Neuronal stem cell (in vitro differentiated cells): ENCODE measurements at regions not wholly inside any gene's neighbourhood (a gene's known extent, or its start where the extent isn't known, plus 50 kb on each side); places are given as distances from the start of the nearest gene placed in this dataset.
"Not testable (repeated sequence)": the region's sequence is repeated elsewhere in the genome, so short reads cannot be mapped to it uniquely, and the experiment has no call there.

Experiments used
- DNase-seq: peaks from one replicate; pipeline ENCODE4 v3.0.0-alpha.2; 2013; ENCODE audit warnings: low spot score
- H2AFZ ChIP-seq: one replicate; pipeline ENCODE4 v1.6.1; 2013; ENCODE audit warnings: mild to moderate bottlenecking, low read length, inconsistent platforms
- H2AK5ac ChIP-seq: 2 replicates; pipeline ENCODE4 v1.6.1; 2013; ENCODE audit warnings: low read depth, mild to moderate bottlenecking, inconsistent platforms, low read length, moderate library complexity, mixed read lengths
- H2BK120ac ChIP-seq: 2 replicates; pipeline ENCODE4 v1.6.1; 2013; ENCODE audit warnings: low read depth, mild to moderate bottlenecking, inconsistent platforms, low read length, moderate library complexity, mixed read lengths
- H2BK12ac ChIP-seq: one replicate; pipeline ENCODE4 v1.6.1; 2013; ENCODE audit warnings: low read length, inconsistent platforms
- H2BK15ac ChIP-seq: 2 replicates; pipeline ENCODE4 v1.6.1; 2013; ENCODE audit warnings: mild to moderate bottlenecking, low read length, inconsistent platforms, mixed read lengths
- H2BK5ac ChIP-seq: one replicate; pipeline ENCODE4 v1.6.1; 2013; ENCODE audit warnings: inconsistent platforms, mild to moderate bottlenecking, low read length, moderate library complexity
- H3K14ac ChIP-seq: one replicate; pipeline ENCODE4 v1.6.1; 2013; ENCODE audit warnings: low read length, inconsistent platforms
- H3K18ac ChIP-seq: 2 replicates; pipeline ENCODE4 v1.6.1; 2013; ENCODE audit warnings: low read length, inconsistent platforms
- H3K23ac ChIP-seq: 2 replicates; pipeline ENCODE4 v1.6.1; 2013; ENCODE audit warnings: low read depth, mild to moderate bottlenecking, mixed read lengths, low read length, inconsistent platforms; ENCODE audit not compliant: poor library complexity
- H3K27ac ChIP-seq: replicated peaks from 3 replicates; pipeline ENCODE4 v1.5.1; 2013; ENCODE audit warnings: low read length, inconsistent platforms
- H3K27me3 ChIP-seq, 3 experiments: 2 replicates each; pipeline ENCODE4 v1.6.1; 2013; ENCODE audit warnings: low read length in 3 of 3, mild to moderate bottlenecking in 2 of 3, inconsistent platforms in 1 of 3, low read depth in 1 of 3, mixed read lengths in 1 of 3, moderate library complexity in 1 of 3; ENCODE audit not compliant: control insufficient read depth in 3 of 3, insufficient read depth in 3 of 3
- H3K36me3 ChIP-seq, 2 donors: replicated peaks in 1 of 2; 2 replicates each; pipeline ENCODE4 v1.6.1; 2013; ENCODE audit warnings: low read length in 2 of 2; ENCODE audit not compliant: control insufficient read depth in 2 of 2, insufficient read depth in 2 of 2
- H3K4ac ChIP-seq: 2 replicates; pipeline ENCODE4 v1.6.1; 2013; ENCODE audit warnings: inconsistent platforms, mild to moderate bottlenecking, low read length, moderate library complexity
- H3K4me1 ChIP-seq, 2 donors: 1 replicate in 1 of 2; 2 replicates in 1 of 2; pipeline ENCODE4 v1.6.1; 2013; ENCODE audit warnings: low read length in 2 of 2, low read depth in 1 of 2; ENCODE audit not compliant: control insufficient read depth in 2 of 2, insufficient read depth in 1 of 2
- H3K4me2 ChIP-seq: one replicate; pipeline ENCODE4 v1.6.1; 2013; ENCODE audit warnings: mild to moderate bottlenecking, low read length, inconsistent platforms; ENCODE audit not compliant: insufficient read depth, poor library complexity, severe bottlenecking
- H3K4me3 ChIP-seq, 2 donors: 2 replicates each; pipeline ENCODE4 v1.5.1; 2013; ENCODE audit warnings: low read length in 2 of 2, mild to moderate bottlenecking in 2 of 2, inconsistent platforms in 1 of 2, moderate library complexity in 1 of 2
- H3K79me1 ChIP-seq: one replicate; pipeline ENCODE4 v1.6.1; 2013; ENCODE audit warnings: low read depth, mild to moderate bottlenecking, inconsistent platforms, low read length, moderate library complexity
- H3K9ac ChIP-seq: one replicate; pipeline ENCODE4 v1.6.1; 2013; ENCODE audit warnings: mild to moderate bottlenecking, low read depth, low read length, inconsistent platforms; ENCODE audit not compliant: poor library complexity
- H3K9me3 ChIP-seq, 2 donors: replicated peaks in 1 of 2; 2 replicates each; pipeline versions ENCODE3 to v1.6.1; 2013; ENCODE audit warnings: low read length in 2 of 2, mild to moderate bottlenecking in 2 of 2, inconsistent platforms in 1 of 2, low read depth in 1 of 2, mixed read lengths in 1 of 2, moderate library complexity in 1 of 2; ENCODE audit not compliant: control insufficient read depth in 2 of 2, insufficient read depth in 1 of 2
- H4K8ac ChIP-seq: one replicate; pipeline ENCODE4 v1.6.1; 2013; ENCODE audit warnings: low read depth, mild to moderate bottlenecking, inconsistent platforms, low read length, moderate library complexity
- H4K91ac ChIP-seq: one replicate; pipeline ENCODE4 v1.6.1; 2013; ENCODE audit warnings: low read length, low read depth, mild to moderate bottlenecking, inconsistent platforms; ENCODE audit not compliant: poor library complexity
- WGBS, 2 donors: extraction: QIAGEN DNeasy Blood & Tissue Kit; methylation state at CpG; one replicate each; pipeline ENCODE4 v1.1.7; 2013; ENCODE audit warnings: missing lambda C conversion rate in 2 of 2, mixed read lengths in 1 of 2; ENCODE audit not compliant: insufficient read length in 2 of 2, insufficient replicate concordance in 1 of 2; ENCODE audit errors: extremely low coverage in 2 of 2; 5-methylcytosine and 5-hydroxymethylcytosine counted together

GRCh38 chr10:38390725-38391124 lies 296.6 kb downstream of the ZNF37A start:
- WGBS, 2 donors = no CpG with 5 or more reads among the region's 3 CpGs
- not testable (repeated sequence) for H3K4me2 ChIP-seq, H4K91ac ChIP-seq, H3K4me3 ChIP-seq, H3K4me1 ChIP-seq, H3K14ac ChIP-seq, H3K27me3 ChIP-seq, H2AFZ ChIP-seq, DNase-seq, H3K27ac ChIP-seq, H2AK5ac ChIP-seq, H3K18ac ChIP-seq, H4K8ac ChIP-seq, H3K9me3 ChIP-seq, H2BK5ac ChIP-seq, H2BK15ac ChIP-seq, H2BK120ac ChIP-seq, H3K23ac ChIP-seq, H3K9ac ChIP-seq, H3K36me3 ChIP-seq, H3K79me1 ChIP-seq, H2BK12ac ChIP-seq, H3K4ac ChIP-seq

GRCh38 chr10:38395465-38395864 lies 301.3 kb downstream of the ZNF37A start:
- H2BK5ac ChIP-seq, H3K36me3 ChIP-seq, H4K8ac ChIP-seq, H3K4me3 ChIP-seq, H2BK12ac ChIP-seq, H3K14ac ChIP-seq, H3K18ac ChIP-seq, H3K79me1 ChIP-seq, H2AFZ ChIP-seq, H3K4ac ChIP-seq, H4K91ac ChIP-seq, DNase-seq, H3K23ac ChIP-seq, H3K4me2 ChIP-seq, H2BK120ac ChIP-seq, H3K9ac ChIP-seq, H3K9me3 ChIP-seq, H3K4me1 ChIP-seq, H3K27me3 ChIP-seq, H2BK15ac ChIP-seq, H2AK5ac ChIP-seq, H3K27ac ChIP-seq: not testable (repeated sequence)
- no CpG with 5 or more reads among the region's 1 CpG for WGBS, 2 donors

- H3K27me3 ChIP-seq, H2BK5ac ChIP-seq, H3K4me2 ChIP-seq, H3K4me3 ChIP-seq, H3K23ac ChIP-seq, H2BK12ac ChIP-seq, H4K8ac ChIP-seq, H3K9ac ChIP-seq, H3K27ac ChIP-seq, H2BK120ac ChIP-seq, H2AK5ac ChIP-seq, H3K4me1 ChIP-seq, H2BK15ac ChIP-seq, H3K18ac ChIP-seq, H3K14ac ChIP-seq, H3K36me3 ChIP-seq, H2AFZ ChIP-seq, DNase-seq, H3K9me3 ChIP-seq, H4K91ac ChIP-seq, H3K4ac ChIP-seq, H3K79me1 ChIP-seq: not testable (repeated sequence)
- no CpG with 5 or more reads among the region's 2 CpGs for WGBS, 2 donors
Observed at GRCh38 chr10:38396178-38396954, 302.2 kb downstream of the ZNF37A start.

- H3K14ac ChIP-seq, H4K8ac ChIP-seq, H3K9me3 ChIP-seq, H2BK5ac ChIP-seq, H2BK15ac ChIP-seq, H3K9ac ChIP-seq, H3K4me2 ChIP-seq, H3K23ac ChIP-seq, H2BK12ac ChIP-seq, H3K36me3 ChIP-seq, H2AFZ ChIP-seq, H4K91ac ChIP-seq, H3K4ac ChIP-seq, H2BK120ac ChIP-seq, H3K4me3 ChIP-seq, DNase-seq, H3K79me1 ChIP-seq, H2AK5ac ChIP-seq, H3K27me3 ChIP-seq, H3K4me1 ChIP-seq, H3K18ac ChIP-seq, H3K27ac ChIP-seq: not testable (repeated sequence)
- no CpG with 5 or more reads among the region's 13 CpGs for WGBS, 2 donors
Observed at GRCh38 chr10:38401565-38401964, 307.4 kb downstream of the ZNF37A start.
